PC-9 (cell line): ENCODE measurements at regions not wholly inside any gene's neighbourhood (a gene's known extent, or its start where the extent isn't known, plus 50 kb on each side); places are given as distances from the start of the nearest gene placed in this dataset.

Experiments
- BruUV-seq: library from RNA; stranded (reverse); fragments of 400-500 nt; replicated peaks from 2 replicates; lab custom pipeline; 2021; lab: Mats Ljungman, UMichigan
- CTCF ChIA-PET: fragments of 300-600 bp; sonication (Branson Sonifier 250); formaldehyde crosslinking; loops from one replicate; lab custom pipeline; 2022; ENCODE audit warnings: antibody characterized with exemption; lab: Charles Lee
- POLR2A ChIA-PET: fragments of 300-600 bp; sonication (Branson Sonifier 250); formaldehyde crosslinking; loops from one replicate; lab custom pipeline; 2022; ENCODE audit warnings: antibody characterized with exemption; ENCODE audit not compliant: unreplicated experiment; lab: Charles Lee
- DNase-seq, 2 experiments: peaks; one replicate each; pipeline versions ENCODE4 v3.0.0 to v3.0.0-alpha.2; 2015 to 2022; ENCODE audit warnings: mixed read lengths in 1 of 2
- H2AFZ ChIP-seq: fragments of 200-600 bp; sonication (generic); 2 replicates; pipeline ENCODE4 v1.8.1; 2017; ENCODE audit warnings: antibody characterized with exemption
- H3F3A ChIP-seq: fragments of 200-600 bp; sonication (generic); 2 replicates; pipeline ENCODE4 v1.8.1; 2017; ENCODE audit warnings: antibody characterized with exemption, mild to moderate bottlenecking, low read depth; ENCODE audit not compliant: insufficient read depth
- H3K27ac ChIP-seq: fragments of 200-600 bp; sonication (generic); 2 replicates; pipeline ENCODE4 v1.6.1; 2016; ENCODE audit warnings: mixed run types
- H3K27me3 ChIP-seq: fragments of 200-600 bp; sonication (generic); 2 replicates; pipeline ENCODE4 v1.6.1; 2016; ENCODE audit warnings: low read depth, mixed run types; ENCODE audit not compliant: insufficient read depth
- H3K36me3 ChIP-seq: fragments of 200-600 bp; sonication (generic); 2 replicates; pipeline ENCODE4 v1.6.1; 2016; ENCODE audit warnings: low read depth, mixed run types
- H3K4me1 ChIP-seq: fragments of 200-600 bp; sonication (generic); replicated peaks from 2 replicates; pipeline ENCODE4 v1.6.1; 2016; ENCODE audit warnings: mixed run types; ENCODE audit not compliant: insufficient read depth
- H3K4me2 ChIP-seq: fragments of 200-600 bp; sonication (generic); 2 replicates; pipeline ENCODE4 v1.6.1; 2017; ENCODE audit warnings: mixed run types
- H3K4me3 ChIP-seq: fragments of 200-600 bp; sonication (generic); 2 replicates; pipeline ENCODE4 v1.6.1; 2016; ENCODE audit warnings: mixed run types
- H3K79me2 ChIP-seq: fragments of 200-600 bp; sonication (generic); 2 replicates; pipeline ENCODE4 v1.6.1; 2017; ENCODE audit warnings: low read depth, mixed run types
- H3K9me2 ChIP-seq: fragments of 200-600 bp; sonication (generic); 2 replicates; pipeline ENCODE4 v1.8.1; 2017; ENCODE audit warnings: mild to moderate bottlenecking; ENCODE audit not compliant: insufficient read depth
- H3K9me3 ChIP-seq: fragments of 200-600 bp; sonication (generic); 2 replicates; pipeline ENCODE4 v1.8.1; 2016; ENCODE audit warnings: low read depth; ENCODE audit not compliant: insufficient read depth
- H4K20me1 ChIP-seq: fragments of 200-600 bp; sonication (generic); 2 replicates; pipeline ENCODE4 v1.8.1; 2017; ENCODE audit not compliant: insufficient read depth
- EZH2 ChIP-seq: fragments of 200-600 bp; sonication (generic); IDR thresholded peaks from 2 replicates; pipeline ENCODE4 v1.8.0; 2017; ENCODE audit warnings: antibody characterized with exemption, low read depth
- intact Hi-C: fragments of 100-400 bp; cut with micrococcal nuclease; formaldehyde crosslinking; loops from one replicate; pipeline ENCODE4 v1.10.0; 2022; ENCODE audit not compliant: unreplicated experiment
- TF ChIP-seq, protein P1 (sequence below): fragments of 200-600 bp; sonication (generic); conservative IDR thresholded peaks from 2 replicates; pipeline ENCODE4 v1.6.1; 2017; ENCODE audit warnings: mixed run types, antibody characterized with exemption, mild to moderate bottlenecking, moderate library complexity

DNA sequence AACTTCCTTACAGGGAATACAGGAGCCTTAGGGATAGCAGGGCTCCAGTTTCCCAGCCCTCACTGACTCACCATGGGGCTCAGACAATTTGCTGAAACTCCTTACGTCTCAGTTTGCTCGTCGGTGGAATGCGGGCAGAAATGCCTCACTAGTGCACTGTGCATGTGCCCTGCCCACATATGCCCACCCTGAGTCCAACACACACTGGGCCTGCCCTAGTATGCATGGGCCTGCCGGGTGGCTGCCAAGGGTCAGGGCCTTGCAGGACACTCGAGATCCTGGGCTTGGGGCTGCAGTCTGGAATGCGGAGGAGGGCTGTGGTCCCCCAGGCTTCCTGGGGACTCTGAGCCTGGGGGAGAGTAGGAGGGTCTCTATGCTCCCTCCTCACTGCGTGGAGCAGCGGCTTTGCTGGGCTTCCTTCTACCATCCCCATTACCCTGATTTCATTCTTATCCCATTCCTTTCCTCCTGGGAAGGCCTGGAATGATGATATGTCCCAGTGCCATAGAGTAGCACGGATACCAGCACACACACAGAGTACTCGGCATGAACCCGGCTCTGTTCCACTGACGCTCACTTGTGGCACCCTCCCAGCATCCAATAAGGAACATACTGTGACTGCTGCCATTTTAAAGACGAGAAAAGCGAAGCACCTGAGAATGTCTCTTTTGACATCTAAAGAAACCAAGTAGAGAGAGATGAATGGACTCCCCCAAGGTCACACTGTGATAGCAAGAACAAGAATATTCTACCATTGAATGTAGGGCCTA, 124.2 kb downstream of the ASB7 start:
- H3K36me3 ChIP-seq: no peaks in the 10 kb centered on the region
- H4K20me1 ChIP-seq: no peaks in the 10 kb centered on the region
- H3K9me2 ChIP-seq: no peaks in the 10 kb centered on the region
- H3F3A ChIP-seq: peaks cover 46% of the 10 kb centered on the region
- no TSS peak for BruUV-seq
- POLR2A ChIA-PET: no interaction called here
- no peaks in the 10 kb centered on the region for H3K9me3 ChIP-seq
- H3K27ac ChIP-seq: no peak overlapping the region
- H3K79me2 ChIP-seq: no peaks in the 10 kb centered on the region
- DNase-seq: no peak
- H3K4me1 ChIP-seq: peaks cover 58% of the 10 kb centered on the region
- no peak overlapping the region for H3K4me3 ChIP-seq
- no peaks in the 10 kb centered on the region for H3K27me3 ChIP-seq
- TF ChIP-seq, protein P1, sequence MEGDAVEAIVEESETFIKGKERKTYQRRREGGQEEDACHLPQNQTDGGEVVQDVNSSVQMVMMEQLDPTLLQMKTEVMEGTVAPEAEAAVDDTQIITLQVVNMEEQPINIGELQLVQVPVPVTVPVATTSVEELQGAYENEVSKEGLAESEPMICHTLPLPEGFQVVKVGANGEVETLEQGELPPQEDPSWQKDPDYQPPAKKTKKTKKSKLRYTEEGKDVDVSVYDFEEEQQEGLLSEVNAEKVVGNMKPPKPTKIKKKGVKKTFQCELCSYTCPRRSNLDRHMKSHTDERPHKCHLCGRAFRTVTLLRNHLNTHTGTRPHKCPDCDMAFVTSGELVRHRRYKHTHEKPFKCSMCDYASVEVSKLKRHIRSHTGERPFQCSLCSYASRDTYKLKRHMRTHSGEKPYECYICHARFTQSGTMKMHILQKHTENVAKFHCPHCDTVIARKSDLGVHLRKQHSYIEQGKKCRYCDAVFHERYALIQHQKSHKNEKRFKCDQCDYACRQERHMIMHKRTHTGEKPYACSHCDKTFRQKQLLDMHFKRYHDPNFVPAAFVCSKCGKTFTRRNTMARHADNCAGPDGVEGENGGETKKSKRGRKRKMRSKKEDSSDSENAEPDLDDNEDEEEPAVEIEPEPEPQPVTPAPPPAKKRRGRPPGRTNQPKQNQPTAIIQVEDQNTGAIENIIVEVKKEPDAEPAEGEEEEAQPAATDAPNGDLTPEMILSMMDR: no peak
- no peak for TF ChIP-seq EZH2
- H2AFZ ChIP-seq: no peak overlapping the region
- H3K4me2 ChIP-seq: no peak overlapping the region
- intact Hi-C loops: no loop called here
- CTCF ChIA-PET: interaction anchor here (0.6 kb wide), 1 partner anchor 129 kb away, joined by 6 read pairs; no protein-coding TSS in a partner anchor

DNA sequence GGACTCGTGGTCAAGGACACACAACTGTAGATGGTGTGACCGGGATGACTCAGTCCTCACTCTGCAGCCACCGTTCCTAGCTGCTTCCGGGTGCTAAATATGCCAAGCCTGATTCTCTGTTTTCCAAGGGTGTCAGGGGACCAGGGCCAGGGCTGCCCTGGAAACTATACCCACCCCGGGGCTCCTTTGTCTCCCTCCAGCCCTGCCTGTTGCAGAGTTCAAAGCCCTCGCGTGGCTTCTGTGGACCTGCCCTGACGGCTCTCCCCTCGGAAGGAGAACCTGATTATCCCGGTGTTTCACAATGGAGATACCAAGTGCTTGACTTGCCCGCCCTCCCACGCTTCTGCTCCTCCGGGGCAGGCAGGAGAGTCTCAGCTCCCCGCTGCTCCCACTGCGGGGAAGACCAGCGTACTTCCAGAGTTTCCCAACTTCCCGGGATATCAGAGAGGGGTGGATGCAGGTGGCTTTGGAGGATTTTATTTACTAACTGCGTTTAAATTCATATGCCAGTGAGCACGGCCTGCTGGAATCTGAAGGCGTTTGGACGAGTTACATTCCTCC, 125.0 kb downstream of the ASB7 start:
- no peaks in the 10 kb centered on the region for H3K9me2 ChIP-seq
- no peak overlapping the region for H3K4me2 ChIP-seq
- H3K4me1 ChIP-seq: peaks cover 60% of the 10 kb centered on the region
- H4K20me1 ChIP-seq: no peaks in the 10 kb centered on the region
- H3K79me2 ChIP-seq: no peaks in the 10 kb centered on the region
- CTCF ChIA-PET: no interaction called here
- BruUV-seq: no TSS peak
- no peak for TF ChIP-seq EZH2
- TF ChIP-seq, protein P1: no peak
- no peaks in the 10 kb centered on the region for H3K27me3 ChIP-seq
- no peaks in the 10 kb centered on the region for H3K36me3 ChIP-seq
- H3K9me3 ChIP-seq: no peaks in the 10 kb centered on the region
- POLR2A ChIA-PET: no interaction called here
- H3K27ac ChIP-seq: no peak overlapping the region
- no peak overlapping the region for H2AFZ ChIP-seq
- peaks cover 47% of the 10 kb centered on the region for H3F3A ChIP-seq
- intact Hi-C loops: no loop called here
- no peak overlapping the region for H3K4me3 ChIP-seq
- no peak for DNase-seq

DNA sequence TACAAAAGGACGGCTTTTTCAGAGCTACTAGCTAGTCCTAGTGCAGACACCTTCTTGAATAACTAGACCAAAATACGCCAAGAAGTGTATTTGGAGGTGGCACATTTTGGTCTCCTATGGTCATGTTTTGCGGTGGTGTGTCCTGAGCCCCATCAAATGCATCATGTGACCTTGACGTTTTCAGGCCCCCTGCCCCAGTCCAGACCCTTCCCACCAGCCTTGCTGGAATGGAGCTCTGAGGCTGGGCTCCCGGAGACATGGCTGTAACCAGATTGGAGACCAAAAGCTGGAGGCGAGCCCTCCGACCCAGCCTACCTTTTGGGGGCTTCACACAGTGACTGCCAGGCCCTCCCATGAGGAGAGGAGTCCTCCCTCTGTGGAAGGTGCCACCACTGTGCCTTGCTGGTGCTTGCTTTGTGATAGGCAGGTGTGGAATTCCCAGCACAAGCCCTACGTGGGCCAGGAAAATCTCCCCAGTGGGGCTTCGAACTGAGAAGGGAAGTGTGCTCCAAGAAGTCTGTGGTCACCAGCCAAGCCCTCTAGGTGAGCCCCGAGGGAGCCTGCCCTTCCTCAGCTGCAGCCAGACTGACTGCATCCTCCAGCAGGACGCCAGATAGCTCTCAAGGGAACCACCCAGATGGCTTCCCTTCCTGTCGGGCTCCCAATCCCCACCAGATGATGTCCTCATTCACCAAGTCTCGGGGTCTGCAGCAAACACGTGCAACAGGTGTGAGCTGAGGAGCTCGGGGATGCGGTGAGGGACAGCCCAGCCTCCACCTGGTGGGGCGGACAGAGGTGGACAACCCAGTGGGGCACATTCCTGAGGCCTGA, 126.2 kb downstream of the ASB7 start:
- Histone ChIP-seq H4K20me1 (no peaks in the 10 kb centered on the region), H3K79me2 (no peaks in the 10 kb centered on the region), H3K27ac (no peak overlapping the region), H3K9me3 (no peaks in the 10 kb centered on the region), H3K27me3 (no peaks in the 10 kb centered on the region), H3K36me3 (no peaks in the 10 kb centered on the region), H3K4me3 (no peak overlapping the region), H3K9me2 (no peaks in the 10 kb centered on the region), H3K4me2 (no peak overlapping the region), H3F3A (peaks cover 47% of the 10 kb centered on the region), H3K4me1 (peaks cover 60% of the 10 kb centered on the region), H2AFZ (no peak overlapping the region)
- no peak for DNase-seq
- intact Hi-C loops: no loop called here
- no peak for TF ChIP-seq EZH2
- TF ChIP-seq, protein P1: no peak
- BruUV-seq: no TSS peak
- POLR2A ChIA-PET: no interaction called here
- CTCF ChIA-PET: interaction anchor here (0.6 kb wide), 1 partner anchor 145 kb away, joined by 3 read pairs; no protein-coding TSS in a partner anchor
